HG03135 (cell line): ENCODE measurements at regions not wholly inside any gene's neighbourhood (a gene's known extent, or its start where the extent isn't known, plus 50 kb on each side); places are given as distances from the start of the nearest gene placed in this dataset.

Experiments used
- ATAC-seq: cut with Tn5 transposase; IDR thresholded peaks from one replicate; pipeline ENCODE4 v1.9.1; 2021; ENCODE audit warnings: mild to moderate bottlenecking, moderate library complexity; ENCODE audit not compliant: unreplicated experiment

DNA sequence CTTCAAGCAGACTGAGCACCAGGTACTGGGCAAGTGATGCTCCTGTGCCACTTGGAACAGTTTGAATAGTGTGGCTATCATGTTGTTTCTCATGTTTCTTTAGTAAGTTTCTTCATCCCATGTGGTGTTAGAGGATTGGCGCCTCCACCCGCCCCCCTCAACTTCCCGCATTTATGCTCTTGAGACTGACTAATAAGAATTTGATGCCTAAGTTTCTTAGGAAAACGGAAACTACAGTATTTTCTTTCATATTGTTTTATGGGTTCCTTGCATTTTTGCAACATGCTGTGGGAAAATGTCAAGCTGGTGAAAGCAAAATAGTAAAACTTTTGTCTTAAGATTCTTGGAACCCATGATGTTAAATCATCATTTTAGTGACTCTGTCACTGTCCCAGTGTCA, 101.2 kb upstream of the SLC4A4 start:
- ATAC-seq = no peak

- ATAC-seq = no peak
These were observed 99.5 kb upstream of the SLC4A4 start for GRCh38 chr4:71239365-71239764.

DNA sequence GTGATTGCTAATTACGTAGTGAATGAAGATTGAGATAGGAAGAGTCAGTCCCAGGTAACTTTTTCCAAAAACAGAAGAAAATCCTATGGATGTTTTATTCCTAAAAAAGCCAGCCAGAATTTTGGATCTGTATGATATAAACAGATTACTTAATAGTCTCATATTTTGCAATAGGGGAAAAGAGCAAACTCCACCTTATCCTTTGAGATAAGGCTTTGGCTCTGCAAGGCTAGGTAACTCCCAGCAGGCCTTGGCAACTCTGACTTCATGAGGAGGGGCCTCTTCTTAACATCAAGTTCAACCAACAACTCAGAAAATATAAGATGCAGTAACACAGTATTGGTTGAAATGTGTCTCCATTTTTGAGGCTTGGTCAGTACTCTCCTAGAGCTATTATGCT, 98.7 kb upstream of the SLC4A4 start:
- no peak for ATAC-seq

- ATAC-seq = no peak
These were observed 97.1 kb upstream of the SLC4A4 start for GRCh38 chr4:71241501-71242288.

DNA sequence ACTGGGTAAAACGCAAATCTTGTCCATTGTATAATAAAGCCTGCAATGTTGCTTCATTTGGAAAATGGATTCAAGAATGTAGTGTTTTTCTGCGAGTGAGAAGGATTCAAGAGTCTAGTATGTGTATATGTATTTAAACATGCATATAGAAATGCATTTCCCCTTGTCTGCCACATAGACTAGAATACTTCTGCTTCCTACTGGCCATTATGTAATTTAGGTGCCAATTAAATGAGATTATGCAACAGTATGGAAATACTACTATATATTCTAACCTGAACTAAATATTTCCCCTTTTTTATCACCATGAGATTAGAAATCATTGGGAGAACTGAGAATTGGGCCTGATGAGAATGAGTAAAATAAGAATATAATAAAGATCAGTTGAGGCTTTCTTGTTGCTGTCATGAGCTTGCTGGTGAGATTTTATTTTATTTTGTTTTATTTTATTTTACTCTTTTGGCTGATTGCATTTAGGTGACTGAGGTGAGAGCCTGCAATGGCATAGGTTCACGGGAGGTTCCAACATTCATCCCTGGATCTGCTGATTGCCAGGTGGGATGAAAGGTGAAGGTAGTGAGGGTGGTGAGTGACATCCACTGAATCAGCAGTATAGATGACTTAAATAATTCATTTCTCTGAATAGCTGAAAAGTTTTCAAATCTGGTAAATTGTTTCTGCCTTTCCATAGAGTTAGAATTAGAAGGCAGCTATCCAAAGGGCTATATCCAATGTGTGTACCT, 95.6 kb upstream of the SLC4A4 start:
- no peak for ATAC-seq

DNA sequence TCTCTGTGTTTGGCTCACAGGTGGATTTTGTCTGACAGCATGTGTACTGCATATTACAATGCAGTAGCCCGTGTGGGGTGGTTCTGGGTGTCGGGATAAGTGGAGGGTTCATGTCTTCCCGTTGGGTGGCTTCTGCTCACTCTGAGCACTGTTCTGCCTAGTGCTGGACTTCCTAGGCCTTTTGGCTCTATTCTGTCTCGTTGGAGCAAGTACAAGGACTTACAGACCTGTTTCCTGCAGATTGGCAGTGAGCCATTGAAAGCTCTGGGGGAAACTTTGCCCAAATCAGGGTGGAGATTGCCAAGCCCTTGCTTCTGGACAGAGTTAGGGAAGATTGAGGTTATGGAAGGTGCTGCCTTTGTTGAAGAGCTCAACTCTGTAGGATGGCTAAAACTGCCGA, 91.1 kb upstream of the SLC4A4 start:
- no peak for ATAC-seq

DNA sequence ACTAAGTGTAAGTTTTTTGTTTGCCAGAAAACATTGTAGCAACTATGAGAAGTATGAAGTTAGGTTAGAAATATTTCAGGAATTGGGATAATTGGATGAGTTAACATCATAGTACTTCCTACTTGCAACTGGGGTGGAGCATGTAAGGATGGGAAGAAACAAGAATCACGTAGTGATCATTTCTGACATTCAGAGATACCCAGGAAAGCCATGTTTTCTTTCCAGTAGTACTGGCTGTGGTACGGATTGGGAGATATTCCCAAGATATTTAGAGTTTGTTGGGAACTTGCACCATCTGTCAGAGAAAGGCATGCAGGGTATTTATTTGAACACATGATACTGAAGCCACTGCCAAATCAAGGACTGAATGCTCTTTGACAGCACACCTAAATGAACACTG, 87.6 kb upstream of the SLC4A4 start:
- no peak for ATAC-seq

DNA sequence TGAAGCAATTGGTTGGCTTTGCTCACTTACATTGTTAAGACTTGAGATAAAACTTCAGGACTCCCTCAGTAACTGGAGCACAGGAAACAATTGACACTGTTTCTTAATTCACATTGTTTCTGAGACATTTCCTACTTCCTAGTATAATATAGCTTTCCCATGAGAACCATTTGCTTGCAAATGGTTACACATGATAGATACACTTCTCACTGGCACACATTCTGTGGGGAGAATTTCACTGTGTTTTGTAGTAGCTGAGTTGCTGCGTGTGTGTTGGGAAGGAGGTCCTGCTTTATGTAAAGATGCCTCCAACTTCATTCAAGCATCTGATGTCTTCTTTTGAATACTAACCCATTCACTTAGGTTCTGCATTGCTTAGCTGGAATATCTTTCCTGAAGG, 85.3 kb upstream of the SLC4A4 start:
- ATAC-seq = no peak

- no peak for ATAC-seq
These were observed 84.3 kb upstream of the SLC4A4 start for GRCh38 chr4:71254451-71255012.

DNA sequence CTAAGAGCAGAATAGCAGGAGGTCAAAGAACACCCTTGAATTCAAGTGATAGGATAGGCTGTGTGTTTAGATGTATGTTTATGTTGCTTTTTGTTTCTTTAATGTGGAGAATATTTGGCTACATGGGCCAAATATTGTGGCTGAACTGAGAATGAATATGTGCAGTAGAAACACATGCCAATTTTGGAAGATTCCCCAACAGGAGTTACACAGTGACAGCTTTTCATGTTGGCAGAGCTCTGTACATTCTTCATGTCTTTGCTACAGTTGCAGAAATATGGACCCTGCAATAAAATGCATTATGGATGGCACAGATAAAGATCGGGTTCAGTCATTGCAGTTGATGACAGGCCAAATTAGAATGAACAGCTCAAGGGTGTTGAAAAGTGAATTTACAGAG, 82.8 kb upstream of the SLC4A4 start:
- no peak for ATAC-seq

DNA sequence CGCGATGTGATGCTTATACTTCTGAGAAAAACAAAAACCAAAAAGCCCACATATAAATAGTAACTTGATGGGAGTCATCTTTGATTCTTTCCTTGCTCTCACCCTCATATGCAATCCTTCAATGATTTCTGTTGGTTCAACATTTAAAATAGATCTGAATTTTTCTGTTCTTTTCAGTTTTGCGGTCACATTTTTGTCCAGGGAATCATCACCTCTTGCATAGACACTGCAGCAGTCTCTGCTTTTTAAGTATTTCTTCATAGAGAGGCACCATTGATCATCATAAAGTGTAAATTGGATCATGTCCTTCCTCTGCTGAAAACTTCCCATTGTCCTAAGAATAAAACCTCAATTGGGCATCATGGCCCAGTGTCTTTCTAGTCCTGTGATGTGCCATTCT, 81.1 kb upstream of the SLC4A4 start:
- ATAC-seq = no peak

GRCh38 chr4:71258323-71258722, 80.5 kb upstream of the SLC4A4 start:
- no peak for ATAC-seq

DNA sequence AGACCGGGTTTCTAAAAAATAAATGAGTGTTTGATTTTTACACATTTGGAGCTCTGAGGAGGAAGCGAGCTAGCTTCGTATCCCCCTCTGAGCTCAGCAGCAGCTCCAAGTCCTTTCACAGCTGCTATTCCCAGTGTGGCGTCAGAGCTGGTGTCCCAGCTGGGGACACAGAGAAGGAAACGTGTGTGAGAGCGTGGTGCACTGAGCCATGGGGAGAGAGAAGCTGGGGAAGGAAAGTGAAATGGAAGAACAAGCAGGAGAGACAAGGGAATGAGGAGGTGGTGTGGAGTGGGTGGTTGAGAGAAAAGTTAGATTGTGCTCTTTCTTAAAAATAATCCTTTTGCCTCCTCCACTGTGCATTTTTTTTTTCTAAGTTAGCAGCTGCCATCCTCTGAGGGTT, 79.5 kb upstream of the SLC4A4 start:
- ATAC-seq = no peak

GRCh38 chr4:71259911-71260331, 78.9 kb upstream of the SLC4A4 start:
- no peak for ATAC-seq

DNA sequence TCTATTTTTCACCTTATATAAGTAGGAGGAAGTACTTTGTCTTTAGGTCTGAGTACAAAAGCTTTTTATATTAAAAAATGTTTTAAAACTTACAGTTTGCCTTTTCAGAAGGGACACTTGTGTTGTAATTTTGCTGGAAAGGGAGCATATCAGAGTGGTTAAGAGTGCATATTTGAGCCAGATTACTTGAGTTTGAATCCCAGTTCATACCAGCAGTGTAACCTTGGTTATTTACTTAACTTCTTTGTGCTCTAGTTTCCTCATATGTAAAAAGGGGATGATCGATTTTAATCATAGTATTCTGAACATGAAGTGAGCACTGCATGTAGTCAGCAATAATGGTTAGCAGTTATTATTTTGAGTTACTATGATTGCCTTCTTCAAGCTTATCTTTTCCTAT, 78.3 kb upstream of the SLC4A4 start:
- ATAC-seq = no peak

DNA sequence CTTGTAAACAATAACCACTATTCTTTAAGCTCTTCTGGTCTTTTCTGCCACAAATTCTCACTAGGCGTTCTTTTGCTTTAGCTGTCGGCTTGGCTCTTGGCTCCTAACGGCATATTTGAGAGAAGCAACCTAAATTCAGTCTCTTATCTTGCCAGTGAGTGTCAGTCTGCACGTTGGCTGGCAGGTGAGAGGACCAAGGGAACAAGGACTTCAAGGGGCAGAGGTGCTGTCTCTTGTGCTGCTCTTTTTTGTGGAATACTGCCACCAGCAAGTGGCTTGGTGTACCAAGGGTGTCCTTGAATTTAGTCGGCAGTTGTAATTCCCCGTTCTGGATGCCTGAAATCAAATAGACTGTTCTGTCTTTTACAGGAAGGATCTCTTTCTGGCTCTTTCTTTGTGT, 77.8 kb upstream of the SLC4A4 start:
- no peak for ATAC-seq

DNA sequence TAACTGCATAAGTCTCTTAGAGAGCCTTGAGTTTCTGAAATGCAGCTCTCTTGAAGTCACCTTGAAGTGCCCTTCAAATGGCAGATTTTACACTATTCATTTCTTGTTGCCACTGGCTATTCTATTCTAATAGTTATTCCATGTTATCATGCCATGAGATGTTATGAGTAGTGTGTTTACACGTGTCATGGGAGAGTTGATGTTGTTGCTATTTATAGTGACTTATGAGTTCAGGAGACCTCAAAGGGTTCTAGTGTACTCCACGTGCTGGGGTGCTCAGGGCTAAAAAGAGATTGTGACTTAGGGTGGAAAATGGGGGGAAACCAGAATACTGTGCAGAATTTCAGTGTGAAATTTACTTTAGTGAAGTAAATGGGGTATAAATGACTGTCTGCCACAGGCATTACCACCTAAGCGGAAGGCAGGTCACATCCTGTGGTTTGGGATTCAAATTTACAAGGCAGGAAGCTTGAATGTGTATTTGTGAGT, 77.1 kb upstream of the SLC4A4 start:
- ATAC-seq = no peak

DNA sequence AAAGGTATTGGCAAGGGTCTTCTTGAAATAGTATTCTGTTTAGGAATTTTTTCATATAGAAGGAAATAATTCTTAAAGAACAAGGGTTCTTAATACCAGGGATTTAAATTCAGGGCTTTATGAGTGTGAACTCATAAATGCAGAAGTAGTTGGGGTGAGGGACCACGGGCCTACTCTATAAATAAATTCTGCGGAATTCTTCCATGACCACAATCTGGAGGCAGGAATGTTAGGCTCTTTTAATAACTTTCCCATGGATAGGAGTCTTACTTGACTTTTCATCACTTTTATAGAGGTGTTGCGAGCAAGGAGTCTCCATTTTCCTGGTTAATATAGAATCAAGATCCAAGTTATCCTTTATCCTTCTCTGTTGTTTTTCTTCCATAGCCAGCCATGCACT, 76.7 kb upstream of the SLC4A4 start:
- ATAC-seq = no peak

- ATAC-seq = no peak
These were observed 72.6 kb upstream of the SLC4A4 start for GRCh38 chr4:71266090-71266794.

DNA sequence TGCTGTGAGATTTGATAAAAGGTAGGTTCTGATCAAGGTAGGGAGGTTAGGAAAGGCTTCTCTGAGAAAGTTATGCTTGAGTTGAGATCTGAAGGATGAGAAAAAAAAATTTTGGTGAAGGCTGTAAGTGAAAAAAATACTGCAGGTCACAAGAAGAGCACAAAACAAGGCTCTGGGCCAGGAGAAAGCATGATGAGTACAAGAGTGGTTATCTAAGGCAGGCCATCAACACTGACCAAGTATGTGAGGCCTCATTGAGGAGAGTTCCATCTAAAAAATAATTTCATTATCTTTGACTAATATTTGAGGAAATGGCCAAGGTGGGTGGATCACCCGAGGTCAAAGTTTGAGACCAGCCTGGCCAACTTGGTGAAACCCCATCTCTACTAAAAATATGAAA, 71.6 kb upstream of the SLC4A4 start:
- ATAC-seq = no peak

- ATAC-seq = no peak
These were observed 70.7 kb upstream of the SLC4A4 start for GRCh38 chr4:71268166-71268565.
